GM23248 (cell line): ENCODE measurements at regions not wholly inside any gene's neighbourhood (a gene's known extent, or its start where the extent isn't known, plus 50 kb on each side); places are given as distances from the start of the nearest gene placed in this dataset.
A peak's percentile ranks its signal among the peaks of the same experiment; 100 is the strongest.

Experiments
- DNase-seq: peaks from one replicate; pipeline ENCODE4 v3.0.0-alpha.2; 2015
- H2AFZ ChIP-seq: fragments of 200-600 bp; sonication (generic); 2 replicates; pipeline ENCODE4 v1.6.1; 2016; ENCODE audit warnings: antibody characterized with exemption
- H3F3A ChIP-seq: fragments of 200-600 bp; sonication (generic); 2 replicates; pipeline ENCODE4 v1.6.1; 2016; ENCODE audit warnings: mild to moderate bottlenecking, antibody characterized with exemption, mixed run types; ENCODE audit not compliant: insufficient read depth
- H3K27ac ChIP-seq: fragments of 200-600 bp; sonication (generic); 2 replicates; pipeline ENCODE4 v1.5.1; 2016; ENCODE audit warnings: mild to moderate bottlenecking
- H3K27me3 ChIP-seq: fragments of 200-600 bp; sonication (generic); replicated peaks from 2 replicates; pipeline ENCODE4 v1.6.1; 2016; ENCODE audit warnings: mild to moderate bottlenecking; ENCODE audit not compliant: insufficient read depth
- H3K36me3 ChIP-seq: fragments of 200-600 bp; sonication (generic); 2 replicates; pipeline ENCODE4 v1.6.1; 2016; ENCODE audit warnings: low read depth, mild to moderate bottlenecking
- H3K4me1 ChIP-seq: fragments of 200-600 bp; sonication (generic); 2 replicates; pipeline ENCODE4 v1.6.1; 2016; ENCODE audit warnings: mild to moderate bottlenecking; ENCODE audit not compliant: insufficient read depth
- H3K4me2 ChIP-seq: fragments of 200-600 bp; sonication (generic); one replicate; pipeline ENCODE4 v1.6.1; 2016; ENCODE audit warnings: mild to moderate bottlenecking; ENCODE audit not compliant: unreplicated experiment
- H3K4me3 ChIP-seq: fragments of 200-600 bp; sonication (generic); 2 replicates; pipeline ENCODE4 v1.5.1; 2016; ENCODE audit warnings: mild to moderate bottlenecking
- H3K79me2 ChIP-seq: fragments of 200-600 bp; sonication (generic); 2 replicates; pipeline ENCODE4 v1.6.1; 2016; ENCODE audit warnings: mild to moderate bottlenecking; ENCODE audit not compliant: insufficient read depth
- H3K9ac ChIP-seq: fragments of 200-600 bp; sonication (generic); 2 replicates; pipeline ENCODE4 v1.6.1; 2016; ENCODE audit warnings: mild to moderate bottlenecking
- H3K9me2 ChIP-seq: fragments of 200-600 bp; sonication (generic); 2 replicates; pipeline ENCODE4 v1.6.1; 2016; ENCODE audit warnings: mixed run types, mild to moderate bottlenecking, moderate library complexity; ENCODE audit not compliant: insufficient read depth
- H3K9me3 ChIP-seq: fragments of 200-600 bp; sonication (generic); one replicate; pipeline ENCODE4 v1.6.1; 2017; ENCODE audit warnings: low read depth
- H4K20me1 ChIP-seq: fragments of 200-600 bp; sonication (generic); 2 replicates; pipeline ENCODE4 v1.6.0; 2016; ENCODE audit not compliant: insufficient read depth
- EZH2 ChIP-seq: fragments of 200-600 bp; sonication (generic); IDR thresholded peaks from 2 replicates; pipeline ENCODE4 v1.6.1; 2018; ENCODE audit warnings: antibody characterized with exemption, mild to moderate bottlenecking; ENCODE audit not compliant: insufficient read depth, poor library complexity, severe bottlenecking
- EZH2phosphoT487 ChIP-seq: fragments of 200-600 bp; sonication (generic); IDR thresholded peaks from 2 replicates; pipeline ENCODE4 v1.6.1; 2018; ENCODE audit warnings: antibody characterized with exemption, moderate library complexity, mild to moderate bottlenecking, low read depth; ENCODE audit not compliant: insufficient read depth
- WGBS, 2 experiments: methylation state at CpG; one replicate each; pipeline ENCODE4 v1.1.6; 2015 to 2017; ENCODE audit warnings: low lambda C conversion rate in 2 of 2, low coverage in 1 of 2; ENCODE audit errors: missing lambda C conversion rate in 2 of 2; 5-methylcytosine and 5-hydroxymethylcytosine counted together
- in situ Hi-C: fragments of 300-500 bp; cut with MboI; formaldehyde crosslinking; loops from 2 replicates; pipeline ENCODE4 v1.15.0; 2020

GRCh38 chr2:88874063-88874657 is 182.7 kb downstream of the RPIA start:
- H3K27me3 ChIP-seq, result peaks cover 30% of the 10 kb centered on the region
- no peak overlapping the region for H3K4me3 ChIP-seq
- in situ Hi-C loops, result no loop called here
- no peak for TF ChIP-seq EZH2
- no peak for TF ChIP-seq EZH2phosphoT487
- no peaks in the 10 kb centered on the region for H3K79me2 ChIP-seq
- no peaks in the 10 kb centered on the region for H3K9me3 ChIP-seq
- no peak overlapping the region for H3K4me2 ChIP-seq
- H3K9me2 ChIP-seq, result no peaks in the 10 kb centered on the region
- H3F3A ChIP-seq, result no peaks in the 10 kb centered on the region
- H3K36me3 ChIP-seq, result no peaks in the 10 kb centered on the region
- WGBS, 2 experiments, result 23 to 25% methylated on average over 4 of the region's 4 CpGs
- DNase-seq, result peak; percentile 67
- H3K27ac ChIP-seq, result no peak overlapping the region
- H4K20me1 ChIP-seq, result no peaks in the 10 kb centered on the region
- H2AFZ ChIP-seq, result no peak overlapping the region
- H3K4me1 ChIP-seq, result no peaks in the 10 kb centered on the region
- no peak overlapping the region for H3K9ac ChIP-seq

- H3K4me2 ChIP-seq, result no peak overlapping the region
- in situ Hi-C loops, result no loop called here
- H3K4me1 ChIP-seq, result no peaks in the 10 kb centered on the region
- peaks cover 29% of the 10 kb centered on the region for H3K27me3 ChIP-seq
- H4K20me1 ChIP-seq, result no peaks in the 10 kb centered on the region
- H3K36me3 ChIP-seq, result no peaks in the 10 kb centered on the region
- no peaks in the 10 kb centered on the region for H3K9me2 ChIP-seq
- TF ChIP-seq EZH2phosphoT487, result no peak
- H3K27ac ChIP-seq, result no peak overlapping the region
- no peaks in the 10 kb centered on the region for H3K9me3 ChIP-seq
- no peak overlapping the region for H3K9ac ChIP-seq
- no peak overlapping the region for H2AFZ ChIP-seq
- DNase-seq, result no peak
- no peaks in the 10 kb centered on the region for H3F3A ChIP-seq
- no peaks in the 10 kb centered on the region for H3K79me2 ChIP-seq
- 19 to 24% methylated on average over 3 of the region's 3 CpGs for WGBS, 2 experiments
- no peak overlapping the region for H3K4me3 ChIP-seq
Measured at GRCh38 chr2:88875736-88876135, 184.3 kb downstream of the RPIA start.

GRCh38 chr2:88880441-88880953 is 189.0 kb downstream of the RPIA start:
- Histone ChIP-seq H3K4me2 (no peak overlapping the region), H2AFZ (no peak overlapping the region), H3K27ac (no peak overlapping the region), H3F3A (no peaks in the 10 kb centered on the region), H3K4me3 (no peak overlapping the region), H3K9me2 (no peaks in the 10 kb centered on the region), H3K9ac (no peak overlapping the region), H3K9me3 (no peaks in the 10 kb centered on the region), H3K36me3 (no peaks in the 10 kb centered on the region), H3K27me3 (peaks cover 16% of the 10 kb centered on the region), H3K4me1 (no peaks in the 10 kb centered on the region), H4K20me1 (no peaks in the 10 kb centered on the region), H3K79me2 (no peaks in the 10 kb centered on the region)
- DNase-seq, result peak; percentile 64
- in situ Hi-C loops, result no loop called here
- TF ChIP-seq EZH2phosphoT487 (no peak), EZH2 (no peak)
- 16 to 17% methylated on average over 11 of the region's 11 CpGs for WGBS, 2 experiments

- Histone ChIP-seq H3K79me2 (no peaks in the 10 kb centered on the region), H3K4me1 (no peaks in the 10 kb centered on the region), H3K4me2 (no peak overlapping the region), H2AFZ (no peak overlapping the region), H3K27ac (no peak overlapping the region), H3K9me3 (no peaks in the 10 kb centered on the region), H3K27me3 (peaks cover 7% of the 10 kb centered on the region), H3K4me3 (no peak overlapping the region), H3K9ac (no peak overlapping the region), H3K9me2 (no peaks in the 10 kb centered on the region), H3K36me3 (no peaks in the 10 kb centered on the region), H3F3A (no peaks in the 10 kb centered on the region), H4K20me1 (no peaks in the 10 kb centered on the region)
- WGBS, 2 experiments, result 4 to 7% methylated on average over 3 of the region's 3 CpGs
- in situ Hi-C loops, result no loop called here
- no peak for DNase-seq
- no peak for TF ChIP-seq EZH2phosphoT487
- no peak for TF ChIP-seq EZH2
Measured at GRCh38 chr2:88885275-88885674, 193.8 kb downstream of the RPIA start.
